GM23338 (cell line): ENCODE measurements at regions not wholly inside any gene's neighbourhood (a gene's known extent, or its start where the extent isn't known, plus 50 kb on each side); places are given as distances from the start of the nearest gene placed in this dataset.

ENCODE experiments used
- ATAC-seq: fragments of 200-7000 bp; cut with Tn5 transposase; 3 replicates; pipeline ENCODE4 v1.9.1; 2020
- DNase-seq: peaks from one replicate; pipeline ENCODE4 v3.0.0-alpha.2; 2015; ENCODE audit warnings: low spot score
- H2AFZ ChIP-seq: fragments of 200-600 bp; sonication (generic); 2 replicates; pipeline ENCODE4 v1.8.0; 2016; ENCODE audit warnings: antibody characterized with exemption, mild to moderate bottlenecking, moderate library complexity
- H3F3A ChIP-seq: fragments of 200-600 bp; sonication (generic); replicated peaks from 2 replicates; pipeline ENCODE4 v1.8.0; 2017; ENCODE audit warnings: antibody characterized with exemption, mixed run types, low read depth
- H3K27ac ChIP-seq: fragments of 200-600 bp; sonication (generic); 2 replicates; pipeline ENCODE4 v1.6.1; 2016; ENCODE audit warnings: low read depth
- H3K27me3 ChIP-seq: fragments of 200-600 bp; sonication (generic); 2 replicates; pipeline ENCODE4 v1.8.0; 2016; ENCODE audit warnings: mild to moderate bottlenecking, mixed run types, moderate library complexity; ENCODE audit not compliant: insufficient read depth
- H3K36me3 ChIP-seq: fragments of 200-600 bp; sonication (generic); 2 replicates; pipeline ENCODE4 v1.8.0; 2016; ENCODE audit warnings: mild to moderate bottlenecking; ENCODE audit not compliant: insufficient read depth
- H3K4me1 ChIP-seq: fragments of 200-600 bp; sonication (generic); 2 replicates; pipeline ENCODE4 v1.8.0; 2016; ENCODE audit warnings: mild to moderate bottlenecking, moderate library complexity; ENCODE audit not compliant: insufficient read depth
- H3K4me2 ChIP-seq: fragments of 200-600 bp; sonication (generic); 2 replicates; pipeline ENCODE4 v1.7.1; 2017; ENCODE audit warnings: mixed run types
- H3K4me3 ChIP-seq: fragments of 200-600 bp; sonication (generic); 2 replicates; pipeline ENCODE4 v1.6.1; 2016; ENCODE audit warnings: mixed run types
- H3K79me2 ChIP-seq: fragments of 200-600 bp; sonication (generic); replicated peaks from 2 replicates; pipeline ENCODE4 v1.8.0; 2017; ENCODE audit warnings: mild to moderate bottlenecking; ENCODE audit not compliant: insufficient read depth
- H3K9me2 ChIP-seq: fragments of 200-600 bp; sonication (generic); 2 replicates; pipeline ENCODE4 v1.8.0; 2017; ENCODE audit not compliant: insufficient read depth
- H4K20me1 ChIP-seq: fragments of 200-600 bp; sonication (generic); replicated peaks from 2 replicates; pipeline ENCODE4 v1.8.0; 2017; ENCODE audit warnings: mild to moderate bottlenecking; ENCODE audit not compliant: insufficient read depth
- H3K27ac Mint-ChIP-seq: 2 replicates; pipeline ENCODE4 v1.8.0; 2020; ENCODE audit warnings: inconsistent platforms, mild to moderate bottlenecking, moderate library complexity, mixed read lengths
- H3K27me3 Mint-ChIP-seq: 3 replicates; pipeline ENCODE4 v1.8.0; 2022; ENCODE audit warnings: low read depth, mild to moderate bottlenecking, moderate library complexity, mixed read lengths, inconsistent platforms; ENCODE audit not compliant: insufficient read depth, poor library complexity
- H3K36me3 Mint-ChIP-seq: 3 replicates; pipeline ENCODE4 v1.8.0; 2021; ENCODE audit warnings: low read depth, mild to moderate bottlenecking, inconsistent platforms, moderate library complexity, mixed read lengths
- H3K4me1 Mint-ChIP-seq: 3 replicates; pipeline ENCODE4 v1.8.0; 2020; ENCODE audit warnings: mild to moderate bottlenecking, inconsistent platforms, mixed read lengths
- H3K4me3 Mint-ChIP-seq: 3 replicates; pipeline ENCODE4 v1.8.0; 2021; ENCODE audit warnings: moderate library complexity, mild to moderate bottlenecking, inconsistent platforms, mixed read lengths
- H3K9me3 Mint-ChIP-seq: 3 replicates; pipeline ENCODE4 v1.8.0; 2020; ENCODE audit warnings: moderate library complexity, mild to moderate bottlenecking, inconsistent platforms, mixed read lengths
- CREB1 ChIP-seq: fragments of 250-450 bp; sonication (Bioruptor Pico); IDR thresholded peaks from 2 replicates; pipeline ENCODE4 v1.5.0; 2020; ENCODE audit warnings: low read depth, mild to moderate bottlenecking, moderate library complexity
- CTCF ChIP-seq, 2 experiments: fragments of 200-600 bp in 1 of 2; sonication (generic) in 1 of 2; conservative IDR thresholded peaks; 2 replicates each; pipeline versions ENCODE4 v1.5.1 to v1.6.1; 2016 to 2017; ENCODE audit warnings: antibody characterized with exemption in 2 of 2, low read depth in 2 of 2, mild to moderate bottlenecking in 2 of 2, moderate library complexity in 1 of 2
- EZH2 ChIP-seq: fragments of 200-600 bp; sonication (generic); IDR thresholded peaks from one replicate; pipeline ENCODE4 v1.8.0; 2017; ENCODE audit warnings: antibody characterized with exemption, mild to moderate bottlenecking, low read depth; ENCODE audit not compliant: unreplicated experiment
- EZH2phosphoT487 ChIP-seq: fragments of 200-600 bp; sonication (generic); IDR thresholded peaks from one replicate; pipeline ENCODE4 v1.8.1; 2018; ENCODE audit warnings: antibody characterized with exemption; ENCODE audit not compliant: unreplicated experiment
- NANOG ChIP-seq: IDR thresholded peaks from 2 replicates; pipeline ENCODE4 v1.6.1; 2016; ENCODE audit warnings: antibody characterized with exemption, borderline replicate concordance
- POLR2AphosphoS5 ChIP-seq: IDR thresholded peaks from 2 replicates; pipeline ENCODE4 v1.6.1; 2016; ENCODE audit warnings: antibody characterized with exemption, low read depth
- STAT1 ChIP-seq: IDR thresholded peaks from one replicate; pipeline ENCODE4 v1.6.1; 2016; ENCODE audit warnings: antibody characterized with exemption; ENCODE audit not compliant: unreplicated experiment
- ZNF114 ChIP-seq: fragments of 250-450 bp; sonication (Bioruptor Pico); IDR thresholded peaks from 2 replicates; pipeline ENCODE4 v1.5.0; 2020; ENCODE audit warnings: mild to moderate bottlenecking, moderate library complexity
- ZNF331 ChIP-seq: fragments of 250-450 bp; sonication (Bioruptor Pico); IDR thresholded peaks from 2 replicates; pipeline ENCODE4 v1.5.0; 2020; ENCODE audit warnings: low read depth, mild to moderate bottlenecking, moderate library complexity
- TF ChIP-seq, protein P1 (sequence below): IDR thresholded peaks from one replicate; pipeline ENCODE4 v1.6.1; 2018; ENCODE audit warnings: antibody characterized with exemption; ENCODE audit not compliant: unreplicated experiment
- TF ChIP-seq, protein P2 (sequence below): IDR thresholded peaks from 2 replicates; pipeline ENCODE4 v1.6.1; 2016; ENCODE audit warnings: antibody characterized with exemption

DNA sequence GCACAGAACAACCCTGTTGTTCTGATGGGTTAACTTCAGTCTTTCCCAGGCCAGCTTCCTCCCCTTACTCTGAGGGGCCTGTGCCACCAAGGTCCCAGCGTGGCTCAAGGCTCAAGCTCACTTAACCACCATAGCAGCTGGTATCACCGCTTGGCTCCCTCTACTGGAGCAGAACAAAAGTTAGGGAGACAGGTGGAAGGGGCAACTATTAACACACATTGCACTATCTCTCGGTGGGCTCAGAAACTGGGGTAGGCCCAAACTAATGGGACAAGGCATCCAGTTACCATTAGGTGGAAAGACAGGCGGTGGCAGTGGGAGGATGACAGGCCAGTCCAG is 88.7 kb upstream of the ATL2 start:
- Histone ChIP-seq H3K79me2 (no peaks in the 10 kb centered on the region), H2AFZ (peak overlapping the region; percentile 92; the same call in 1 of the 2 replicates), H3K9me2 (no peaks in the 10 kb centered on the region), H3K4me3 (no peak overlapping the region), H3K4me1 (0 out of 2 replicates have a peak, but pooled peaks cover 3% of the 10 kb centered on the region), H3F3A (no peaks in the 10 kb centered on the region), H3K36me3 (no peaks in the 10 kb centered on the region), H3K27ac (no peak overlapping the region), H3K4me2 (no peak overlapping the region), H4K20me1 (no peaks in the 10 kb centered on the region), H3K27me3 (no peaks in the 10 kb centered on the region)
- H3K4me1 Mint-ChIP-seq = peaks cover 4% of the 10 kb centered on the region; the same call in 1 of the 3 replicates
- no peaks in the 10 kb centered on the region for H3K36me3 Mint-ChIP-seq
- no peaks in the 10 kb centered on the region for H3K9me3 Mint-ChIP-seq
- DNase-seq (peak; percentile 82), ATAC-seq (peak; percentile 98)
- H3K27me3 Mint-ChIP-seq = no peaks in the 10 kb centered on the region
- TF ChIP-seq NANOG = no peak
- TF ChIP-seq ZNF114 (CRISPR knock-in tag) = no peak
- peak; percentile 67 to 91 for TF ChIP-seq CTCF (conservative IDR thresholded peaks at IDR 0.05; ENCODE audit: low read depth in 2 of 2)
- TF ChIP-seq EZH2phosphoT487 = no peak
- TF ChIP-seq, protein P1, sequence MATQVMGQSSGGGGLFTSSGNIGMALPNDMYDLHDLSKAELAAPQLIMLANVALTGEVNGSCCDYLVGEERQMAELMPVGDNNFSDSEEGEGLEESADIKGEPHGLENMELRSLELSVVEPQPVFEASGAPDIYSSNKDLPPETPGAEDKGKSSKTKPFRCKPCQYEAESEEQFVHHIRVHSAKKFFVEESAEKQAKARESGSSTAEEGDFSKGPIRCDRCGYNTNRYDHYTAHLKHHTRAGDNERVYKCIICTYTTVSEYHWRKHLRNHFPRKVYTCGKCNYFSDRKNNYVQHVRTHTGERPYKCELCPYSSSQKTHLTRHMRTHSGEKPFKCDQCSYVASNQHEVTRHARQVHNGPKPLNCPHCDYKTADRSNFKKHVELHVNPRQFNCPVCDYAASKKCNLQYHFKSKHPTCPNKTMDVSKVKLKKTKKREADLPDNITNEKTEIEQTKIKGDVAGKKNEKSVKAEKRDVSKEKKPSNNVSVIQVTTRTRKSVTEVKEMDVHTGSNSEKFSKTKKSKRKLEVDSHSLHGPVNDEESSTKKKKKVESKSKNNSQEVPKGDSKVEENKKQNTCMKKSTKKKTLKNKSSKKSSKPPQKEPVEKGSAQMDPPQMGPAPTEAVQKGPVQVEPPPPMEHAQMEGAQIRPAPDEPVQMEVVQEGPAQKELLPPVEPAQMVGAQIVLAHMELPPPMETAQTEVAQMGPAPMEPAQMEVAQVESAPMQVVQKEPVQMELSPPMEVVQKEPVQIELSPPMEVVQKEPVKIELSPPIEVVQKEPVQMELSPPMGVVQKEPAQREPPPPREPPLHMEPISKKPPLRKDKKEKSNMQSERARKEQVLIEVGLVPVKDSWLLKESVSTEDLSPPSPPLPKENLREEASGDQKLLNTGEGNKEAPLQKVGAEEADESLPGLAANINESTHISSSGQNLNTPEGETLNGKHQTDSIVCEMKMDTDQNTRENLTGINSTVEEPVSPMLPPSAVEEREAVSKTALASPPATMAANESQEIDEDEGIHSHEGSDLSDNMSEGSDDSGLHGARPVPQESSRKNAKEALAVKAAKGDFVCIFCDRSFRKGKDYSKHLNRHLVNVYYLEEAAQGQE = no peak
- TF ChIP-seq CREB1 (CRISPR knock-in tag) = no peak
- TF ChIP-seq EZH2 = no peak
- no peak for TF ChIP-seq ZNF331 (CRISPR knock-in tag)
- no peak for TF ChIP-seq POLR2AphosphoS5
- H3K4me3 Mint-ChIP-seq = no peak overlapping the region
- H3K27ac Mint-ChIP-seq = no peak overlapping the region

GRCh38 chr2:38464971-38465788 is 88.1 kb upstream of the ATL2 start:
- Histone ChIP-seq H3F3A (no peaks in the 10 kb centered on the region), H3K27me3 (no peaks in the 10 kb centered on the region), H3K36me3 (no peaks in the 10 kb centered on the region), H2AFZ (peak overlapping the region; percentile 92; the same call in 1 of the 2 replicates), H3K27ac (no peak overlapping the region), H3K9me2 (no peaks in the 10 kb centered on the region), H3K4me3 (no peak overlapping the region), H4K20me1 (no peaks in the 10 kb centered on the region), H3K4me1 (0 out of 2 replicates have a peak, but pooled peaks cover 3% of the 10 kb centered on the region), H3K4me2 (no peak overlapping the region), H3K79me2 (no peaks in the 10 kb centered on the region)
- DNase-seq (no peak), ATAC-seq (peak; percentile 63)
- Mint-ChIP-seq H3K9me3 (no peaks in the 10 kb centered on the region), H3K27ac (no peak overlapping the region), H3K4me1 (peaks cover 4% of the 10 kb centered on the region; the same call in 1 of the 3 replicates), H3K27me3 (no peaks in the 10 kb centered on the region), H3K4me3 (no peak overlapping the region), H3K36me3 (no peaks in the 10 kb centered on the region)
- TF ChIP-seq ZNF114 (CRISPR knock-in tag) = no peak
- TF ChIP-seq, protein P2, sequence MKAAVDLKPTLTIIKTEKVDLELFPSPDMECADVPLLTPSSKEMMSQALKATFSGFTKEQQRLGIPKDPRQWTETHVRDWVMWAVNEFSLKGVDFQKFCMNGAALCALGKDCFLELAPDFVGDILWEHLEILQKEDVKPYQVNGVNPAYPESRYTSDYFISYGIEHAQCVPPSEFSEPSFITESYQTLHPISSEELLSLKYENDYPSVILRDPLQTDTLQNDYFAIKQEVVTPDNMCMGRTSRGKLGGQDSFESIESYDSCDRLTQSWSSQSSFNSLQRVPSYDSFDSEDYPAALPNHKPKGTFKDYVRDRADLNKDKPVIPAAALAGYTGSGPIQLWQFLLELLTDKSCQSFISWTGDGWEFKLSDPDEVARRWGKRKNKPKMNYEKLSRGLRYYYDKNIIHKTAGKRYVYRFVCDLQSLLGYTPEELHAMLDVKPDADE = no peak
- no peak for TF ChIP-seq POLR2AphosphoS5
- no peak for TF ChIP-seq STAT1
- TF ChIP-seq CTCF (conservative IDR thresholded peaks at IDR 0.05; ENCODE audit: low read depth in 2 of 2) = no peak
